NB4 (cell line): ENCODE measurements at regions not wholly inside any gene's neighbourhood (a gene's known extent, or its start where the extent isn't known, plus 50 kb on each side); places are given as distances from the start of the nearest gene placed in this dataset.

ENCODE experiments used
- DNase-seq: peaks from one replicate; pipeline ENCODE4 v3.0.0; 2010; ENCODE audit warnings: low read depth
- H3K4me3 ChIP-seq: one replicate; pipeline ENCODE4 v1.5.1; 2011; ENCODE audit warnings: mild to moderate bottlenecking, low read depth, low read length, moderate library complexity
- CTCF ChIP-seq: IDR thresholded peaks from one replicate; pipeline ENCODE4 v1.5.1; 2012; ENCODE audit warnings: low read depth, low read length
- MAX ChIP-seq: IDR thresholded peaks from 2 replicates; pipeline ENCODE4 v1.6.1; 2011; ENCODE audit warnings: low read depth, low read length
- MYC ChIP-seq: IDR thresholded peaks from 2 replicates; pipeline ENCODE4 v1.6.1; 2011; ENCODE audit warnings: low read depth, low read length
- POLR2A ChIP-seq: IDR thresholded peaks from 2 replicates; pipeline ENCODE4 v1.6.1; 2011; ENCODE audit warnings: mild to moderate bottlenecking; ENCODE audit not compliant: insufficient read length; ENCODE audit errors: extremely low read depth

GRCh38 chr2:239518286-239519088 lies 117.7 kb upstream of the HDAC4 start:
- no peak for DNase-seq
- H3K4me3 ChIP-seq = no peak overlapping the region
- no peak for TF ChIP-seq MYC
- TF ChIP-seq MAX = no peak
- no peak for TF ChIP-seq POLR2A
- no peak for TF ChIP-seq CTCF

GRCh38 chr2:239517686-239518085 lies 116.9 kb upstream of the HDAC4 start:
- DNase-seq = no peak
- TF ChIP-seq MYC (no peak), POLR2A (no peak), CTCF (no peak), MAX (no peak)
- H3K4me3 ChIP-seq = no peak overlapping the region

- H3K4me3 ChIP-seq = no peak overlapping the region
- TF ChIP-seq MAX (no peak), POLR2A (no peak), MYC (no peak), CTCF (no peak)
- no peak for DNase-seq
Observed at GRCh38 chr2:239516954-239517305, 116.1 kb upstream of the HDAC4 start.

- DNase-seq = no peak
Observed at GRCh38 chr2:239516286-239516953, 115.6 kb upstream of the HDAC4 start.

More at GRCh38 chr2:239516286-239516953, 115.6 kb upstream of the HDAC4 start:
- TF ChIP-seq POLR2A (no peak), CTCF (no peak), MAX (no peak), MYC (no peak)
- H3K4me3 ChIP-seq = no peak overlapping the region
